ENCODE measurements at regions not wholly inside any gene's neighbourhood (a gene's known extent, or its start where the extent isn't known, plus 50 kb on each side); places are given as distances from the start of the nearest gene placed in this dataset.

DNA sequence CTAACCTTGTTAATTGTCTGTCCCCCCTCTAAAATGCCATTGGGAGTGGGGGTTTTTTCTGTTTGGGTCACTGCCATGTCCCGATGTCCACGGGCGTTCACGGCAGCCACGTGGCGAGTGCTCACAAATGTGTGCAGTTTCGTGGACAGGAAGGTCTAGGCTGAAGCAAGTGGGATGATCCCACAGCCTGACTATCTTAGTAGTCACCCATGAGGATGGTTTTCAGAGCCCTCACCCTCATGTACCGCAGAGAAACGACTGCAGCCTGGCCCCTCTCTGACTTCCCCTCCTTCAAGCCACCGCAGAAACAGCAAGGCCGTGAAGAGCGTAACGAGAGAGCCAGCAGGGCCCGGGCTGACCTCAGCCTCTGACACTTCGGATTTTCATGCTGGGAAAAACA lies 52.3 kb upstream of the COX20 start:
- DNase-seq (ENCODE audit: low read depth, low spot score) (no peak), ATAC-seq (no peak)
- no peak overlapping the region for H3K27ac ChIP-seq (ENCODE audit: low read depth, low read length)
- POLR2A ChIA-PET, result no interaction called here
- intact Hi-C loops (cut with micrococcal nuclease), result no loop called here
- TF ChIP-seq POLR2AphosphoS5 (IDR thresholded peaks at IDR 0.05; ENCODE audit: low read depth, low read length) (no peak), POLR2A (IDR thresholded peaks at IDR 0.05; ENCODE audit: borderline replicate concordance, extremely low read depth, insufficient read depth, insufficient read length) (no peak), EGR1 (IDR thresholded peaks at IDR 0.05; ENCODE audit: low read depth) (no peak), ZFX (IDR thresholded peaks at IDR 0.05) (no peak), ZNF274 (IDR thresholded peaks at IDR 0.05; ENCODE audit: low read depth, low read length) (no peak), ELF1 (IDR thresholded peaks at IDR 0.05; ENCODE audit: borderline replicate concordance, low read depth) (no peak), SIN3A (IDR thresholded peaks at IDR 0.05; ENCODE audit: low read depth) (no peak), YY1 (IDR thresholded peaks at IDR 0.05; ENCODE audit: extremely low read depth, insufficient replicate concordance, low read depth, low read length) (no peak), JUND (IDR thresholded peaks at IDR 0.05) (no peak), EZH2 (IDR thresholded peaks at IDR 0.05) (no peak), CBX3 (IDR thresholded peaks at IDR 0.05; ENCODE audit: low read depth) (no peak), EZH2phosphoT487 (IDR thresholded peaks at IDR 0.05; ENCODE audit: borderline replicate concordance) (no peak)
- TF ChIP-seq, protein P1, sequence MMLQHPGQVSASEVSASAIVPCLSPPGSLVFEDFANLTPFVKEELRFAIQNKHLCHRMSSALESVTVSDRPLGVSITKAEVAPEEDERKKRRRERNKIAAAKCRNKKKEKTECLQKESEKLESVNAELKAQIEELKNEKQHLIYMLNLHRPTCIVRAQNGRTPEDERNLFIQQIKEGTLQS (IDR thresholded peaks at IDR 0.05), result no peak
- TF ChIP-seq, protein P2, sequence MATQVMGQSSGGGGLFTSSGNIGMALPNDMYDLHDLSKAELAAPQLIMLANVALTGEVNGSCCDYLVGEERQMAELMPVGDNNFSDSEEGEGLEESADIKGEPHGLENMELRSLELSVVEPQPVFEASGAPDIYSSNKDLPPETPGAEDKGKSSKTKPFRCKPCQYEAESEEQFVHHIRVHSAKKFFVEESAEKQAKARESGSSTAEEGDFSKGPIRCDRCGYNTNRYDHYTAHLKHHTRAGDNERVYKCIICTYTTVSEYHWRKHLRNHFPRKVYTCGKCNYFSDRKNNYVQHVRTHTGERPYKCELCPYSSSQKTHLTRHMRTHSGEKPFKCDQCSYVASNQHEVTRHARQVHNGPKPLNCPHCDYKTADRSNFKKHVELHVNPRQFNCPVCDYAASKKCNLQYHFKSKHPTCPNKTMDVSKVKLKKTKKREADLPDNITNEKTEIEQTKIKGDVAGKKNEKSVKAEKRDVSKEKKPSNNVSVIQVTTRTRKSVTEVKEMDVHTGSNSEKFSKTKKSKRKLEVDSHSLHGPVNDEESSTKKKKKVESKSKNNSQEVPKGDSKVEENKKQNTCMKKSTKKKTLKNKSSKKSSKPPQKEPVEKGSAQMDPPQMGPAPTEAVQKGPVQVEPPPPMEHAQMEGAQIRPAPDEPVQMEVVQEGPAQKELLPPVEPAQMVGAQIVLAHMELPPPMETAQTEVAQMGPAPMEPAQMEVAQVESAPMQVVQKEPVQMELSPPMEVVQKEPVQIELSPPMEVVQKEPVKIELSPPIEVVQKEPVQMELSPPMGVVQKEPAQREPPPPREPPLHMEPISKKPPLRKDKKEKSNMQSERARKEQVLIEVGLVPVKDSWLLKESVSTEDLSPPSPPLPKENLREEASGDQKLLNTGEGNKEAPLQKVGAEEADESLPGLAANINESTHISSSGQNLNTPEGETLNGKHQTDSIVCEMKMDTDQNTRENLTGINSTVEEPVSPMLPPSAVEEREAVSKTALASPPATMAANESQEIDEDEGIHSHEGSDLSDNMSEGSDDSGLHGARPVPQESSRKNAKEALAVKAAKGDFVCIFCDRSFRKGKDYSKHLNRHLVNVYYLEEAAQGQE (IDR thresholded peaks at IDR 0.05; ENCODE audit: low read depth), result no peak
- TF ChIP-seq, protein P3, sequence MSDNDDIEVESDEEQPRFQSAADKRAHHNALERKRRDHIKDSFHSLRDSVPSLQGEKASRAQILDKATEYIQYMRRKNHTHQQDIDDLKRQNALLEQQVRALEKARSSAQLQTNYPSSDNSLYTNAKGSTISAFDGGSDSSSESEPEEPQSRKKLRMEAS (IDR thresholded peaks at IDR 0.05), result no peak
- TF ChIP-seq, protein P4, sequence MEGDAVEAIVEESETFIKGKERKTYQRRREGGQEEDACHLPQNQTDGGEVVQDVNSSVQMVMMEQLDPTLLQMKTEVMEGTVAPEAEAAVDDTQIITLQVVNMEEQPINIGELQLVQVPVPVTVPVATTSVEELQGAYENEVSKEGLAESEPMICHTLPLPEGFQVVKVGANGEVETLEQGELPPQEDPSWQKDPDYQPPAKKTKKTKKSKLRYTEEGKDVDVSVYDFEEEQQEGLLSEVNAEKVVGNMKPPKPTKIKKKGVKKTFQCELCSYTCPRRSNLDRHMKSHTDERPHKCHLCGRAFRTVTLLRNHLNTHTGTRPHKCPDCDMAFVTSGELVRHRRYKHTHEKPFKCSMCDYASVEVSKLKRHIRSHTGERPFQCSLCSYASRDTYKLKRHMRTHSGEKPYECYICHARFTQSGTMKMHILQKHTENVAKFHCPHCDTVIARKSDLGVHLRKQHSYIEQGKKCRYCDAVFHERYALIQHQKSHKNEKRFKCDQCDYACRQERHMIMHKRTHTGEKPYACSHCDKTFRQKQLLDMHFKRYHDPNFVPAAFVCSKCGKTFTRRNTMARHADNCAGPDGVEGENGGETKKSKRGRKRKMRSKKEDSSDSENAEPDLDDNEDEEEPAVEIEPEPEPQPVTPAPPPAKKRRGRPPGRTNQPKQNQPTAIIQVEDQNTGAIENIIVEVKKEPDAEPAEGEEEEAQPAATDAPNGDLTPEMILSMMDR (IDR thresholded peaks at IDR 0.05 in 2 of 3, conservative IDR thresholded peaks at IDR 0.05 in 1 of 3; ENCODE audit: borderline replicate concordance in 1 of 3, insufficient read depth in 1 of 3, low read depth in 2 of 3, low read length in 2 of 3), result no peak
- no peak overlapping the region for H3K4me2 ChIP-seq (ENCODE audit: low read length)
- CTCF ChIA-PET, result no interaction called here
- H4K20me1 ChIP-seq (ENCODE audit: insufficient read depth), result no peaks in the 10 kb centered on the region
- no peaks in the 10 kb centered on the region for H3K79me2 ChIP-seq (ENCODE audit: insufficient read depth, low read length)
- H3K27me3 ChIP-seq (ENCODE audit: insufficient read depth, low read length), result no peaks in the 10 kb centered on the region
- no peak overlapping the region for H3K4me3 ChIP-seq (replicated peaks in 1 of 2; ENCODE audit: low read depth in 1 of 2, low read length in 2 of 2)
- BruUV-seq (replicated peaks), result no TSS peak
- no peaks in the 10 kb centered on the region for H3K9me3 ChIP-seq (ENCODE audit: control insufficient read depth in 1 of 2, insufficient read depth in 1 of 2, low read depth in 1 of 2, low read length in 2 of 2)
- H3K4me1 ChIP-seq (ENCODE audit: control insufficient read depth in 1 of 2, insufficient read depth in 2 of 2, low read length in 2 of 2), result peaks cover 5 to 7% of the 10 kb centered on the region in 2 experiments; a peak in 3 of 4 replicates
- RAD21 ChIA-PET (ENCODE audit: low non-redundant PET in 1 of 2, low total read pairs in 2 of 2, uncharacterized antibody in 2 of 2, unreplicated experiment in 2 of 2), result no interaction called here
- no peak overlapping the region for H2AFZ ChIP-seq (ENCODE audit: low read depth, low read length, poor library complexity, severe bottlenecking)
- H3K36me3 ChIP-seq (ENCODE audit: control insufficient read depth in 1 of 2, insufficient read depth in 2 of 2, low read length in 2 of 2), result no peaks in the 10 kb centered on the region
- no peak overlapping the region for H3K9ac ChIP-seq (ENCODE audit: low read length)
- no peaks in the 10 kb centered on the region for H3K9me2 ChIP-seq (ENCODE audit: insufficient read depth)

Measured in HCT116 (cell line).